HCT116 (cell line): ENCODE measurements at regions not wholly inside any gene's neighbourhood (a gene's known extent, or its start where the extent isn't known, plus 50 kb on each side); places are given as distances from the start of the nearest gene placed in this dataset.
"Not testable (repeated sequence)": the region's sequence is repeated elsewhere in the genome, so short reads cannot be mapped to it uniquely, and the experiment has no call there.

Experiments used
- ATAC-seq: fragments of 200-7000 bp; cut with Tn5 transposase; 2 replicates; pipeline ENCODE4 v1.9.1; 2020; ENCODE audit warnings: mild to moderate bottlenecking, moderate library complexity
- BruUV-seq: library from RNA; stranded (reverse); fragments of 400-500 nt; replicated peaks from 2 replicates; lab custom pipeline; 2021; lab: Mats Ljungman, UMichigan
- CTCF ChIA-PET: fragments of 300-600 bp; sonication (Branson Sonifier 250); formaldehyde crosslinking; loops from one replicate; lab custom pipeline; 2021; ENCODE audit warnings: antibody characterized with exemption; lab: Charles Lee
- POLR2A ChIA-PET: fragments of 300-600, 350-600 bp; sonication (Branson Sonifier 250); formaldehyde crosslinking; loops from one replicate; lab custom pipeline; 2021; ENCODE audit warnings: antibody characterized with exemption; lab: Charles Lee
- RAD21 ChIA-PET, 2 experiments: fragments of 300-600 bp; sonication (Branson Sonifier 250); formaldehyde crosslinking; loops; one replicate each; lab custom pipeline; 2023; ENCODE audit warnings: low total read pairs in 2 of 2; ENCODE audit not compliant: uncharacterized antibody in 2 of 2, unreplicated experiment in 2 of 2, low non-redundant PET in 1 of 2; lab: Charles Lee
- DNase-seq: peaks from one replicate; pipeline ENCODE4 v3.0.0-alpha.2; 2010; ENCODE audit warnings: low read depth, low spot score
- H2AFZ ChIP-seq: fragments of 200-600 bp; shearing (Covaris generic), sonication (generic); 2 replicates; pipeline ENCODE4 v1.6.1; 2017; ENCODE audit warnings: low read depth, mixed run types, mixed read lengths, antibody characterized with exemption, low read length; ENCODE audit not compliant: poor library complexity, severe bottlenecking
- H3K27ac ChIP-seq: 2 replicates; pipeline ENCODE4 v1.5.1; 2012; ENCODE audit warnings: low read depth, low read length
- H3K27me3 ChIP-seq: fragments of 200-600 bp; sonication (generic); 2 replicates; pipeline ENCODE4 v1.6.1; 2016; ENCODE audit warnings: mixed run types, low read length, mixed read lengths; ENCODE audit not compliant: insufficient read depth
- H3K36me3 ChIP-seq, 2 experiments: fragments of 200-500 bp in 1 of 2; fragments of 200-600 bp in 1 of 2; sonication (Bioruptor generic) in 1 of 2; sonication (generic) in 1 of 2; 2 replicates each; pipeline versions ENCODE4 v1.5.1 to v1.6.1; 2014 to 2016; ENCODE audit warnings: low read length in 2 of 2, inconsistent platforms in 1 of 2, mixed read lengths in 1 of 2, mixed run types in 1 of 2; ENCODE audit not compliant: insufficient read depth in 2 of 2, control insufficient read depth in 1 of 2
- H3K4me1 ChIP-seq, 2 experiments: fragments of 200-600 bp in 1 of 2; sonication (generic) in 1 of 2; 2 replicates each; pipeline versions ENCODE4 v1.5.1 to v1.6.1; 2012 to 2017; ENCODE audit warnings: low read length in 2 of 2, inconsistent platforms in 1 of 2, mild to moderate bottlenecking in 1 of 2, mixed read lengths in 1 of 2, mixed run types in 1 of 2, moderate library complexity in 1 of 2; ENCODE audit not compliant: insufficient read depth in 2 of 2, control insufficient read depth in 1 of 2
- H3K4me2 ChIP-seq: fragments of 200-600 bp; sonication (generic); 2 replicates; pipeline ENCODE4 v1.6.1; 2017; ENCODE audit warnings: mixed run types, low read length, mixed read lengths
- H3K4me3 ChIP-seq, 2 experiments: fragments of 200-600 bp in 1 of 2; sonication (generic) in 1 of 2; replicated peaks in 1 of 2; 2 replicates each; pipeline ENCODE4 v1.5.1; 2011 to 2016; ENCODE audit warnings: low read length in 2 of 2, control low read depth in 1 of 2, low read depth in 1 of 2, mild to moderate bottlenecking in 1 of 2, mixed read lengths in 1 of 2, mixed run types in 1 of 2
- H3K79me2 ChIP-seq: fragments of 200-600 bp; sonication (generic); 2 replicates; pipeline ENCODE4 v1.6.1; 2017; ENCODE audit warnings: mild to moderate bottlenecking, mixed run types, low read length, moderate library complexity, mixed read lengths; ENCODE audit not compliant: insufficient read depth
- H3K9ac ChIP-seq: fragments of 200-600 bp; sonication (generic); 2 replicates; pipeline ENCODE4 v1.6.1; 2016; ENCODE audit warnings: low read length, mixed read lengths
- H3K9me2 ChIP-seq: fragments of 200-600 bp; sonication (generic), shearing (Covaris generic); 2 replicates; pipeline ENCODE4 v1.6.1; 2017; ENCODE audit warnings: mixed run types, mild to moderate bottlenecking, moderate library complexity; ENCODE audit not compliant: insufficient read depth
- H3K9me3 ChIP-seq, 2 experiments: fragments of 200-500 bp in 1 of 2; fragments of 200-600 bp in 1 of 2; sonication (Bioruptor generic) in 1 of 2; sonication (generic) in 1 of 2; 2 replicates each; pipeline ENCODE4 v1.6.1; 2014 to 2017; ENCODE audit warnings: low read length in 2 of 2, mixed read lengths in 2 of 2, inconsistent platforms in 1 of 2, low read depth in 1 of 2, mild to moderate bottlenecking in 1 of 2, mixed run types in 1 of 2, moderate library complexity in 1 of 2; ENCODE audit not compliant: control insufficient read depth in 1 of 2, insufficient read depth in 1 of 2
- H4K20me1 ChIP-seq: fragments of 200-600 bp; sonication (generic), shearing (Covaris generic); 2 replicates; pipeline ENCODE4 v1.6.1; 2017; ENCODE audit warnings: mixed run types, mild to moderate bottlenecking, moderate library complexity; ENCODE audit not compliant: insufficient read depth
- REST ChIP-seq: IDR thresholded peaks from 2 replicates; pipeline ENCODE4 v1.6.1; 2012; ENCODE audit warnings: low read depth
- ZBTB33 ChIP-seq: IDR thresholded peaks from 2 replicates; pipeline ENCODE4 v1.6.1; 2011; ENCODE audit warnings: mild to moderate bottlenecking, low read length, moderate library complexity; ENCODE audit not compliant: insufficient replicate concordance; ENCODE audit errors: extremely low read depth
- intact Hi-C: fragments of 100-400 bp; cut with micrococcal nuclease; formaldehyde crosslinking; loops from 2 replicates; pipeline ENCODE4 v1.10.0; 2022

GRCh38 chr21:7917729-7918128 is 2603.7 kb upstream of the TPTE start (continued):
- TF ChIP-seq REST (no peak), ZBTB33 (no peak)

- H3K9me2 ChIP-seq, H2AFZ ChIP-seq, H3K79me2 ChIP-seq, DNase-seq, H3K27ac ChIP-seq, RAD21 ChIA-PET, H4K20me1 ChIP-seq, H3K9ac ChIP-seq, H3K36me3 ChIP-seq, H3K4me2 ChIP-seq, POLR2A ChIA-PET, BruUV-seq, CTCF ChIA-PET, H3K4me3 ChIP-seq, H3K4me1 ChIP-seq, ATAC-seq, H3K27me3 ChIP-seq, intact Hi-C loops: not testable (repeated sequence)
- H3K9me3 ChIP-seq = peaks cover 9 to 11% of the 10 kb centered on the region in 2 experiments; a peak in 3 of 4 replicates
Observed at GRCh38 chr21:7925918-7926582, 2595.3 kb upstream of the TPTE start.
